ENCODE measurements at regions not wholly inside any gene's neighbourhood (a gene's known extent, or its start where the extent isn't known, plus 50 kb on each side); places are given as distances from the start of the nearest gene placed in this dataset.

GRCh38 chr1:221478050-221478949 is 263.6 kb downstream of the DUSP10 start:
- ATAC-seq (ENCODE audit: low read depth) (peak; percentile 98), DNase-seq (ENCODE audit: low spot score) (peak; percentile 48)
- H3K27me3 ChIP-seq (ENCODE audit: insufficient read depth, poor library complexity, severe bottlenecking) = no peaks in the 10 kb centered on the region
- H3K36me3 ChIP-seq (ENCODE audit: low read depth) = no peaks in the 10 kb centered on the region
- H3K4me3 ChIP-seq (ENCODE audit: severe bottlenecking) = no peak overlapping the region
- peak; percentile 80 for TF ChIP-seq CTCF (IDR thresholded peaks at IDR 0.05; ENCODE audit: poor library complexity, severe bottlenecking)
- H3K4me1 ChIP-seq (ENCODE audit: insufficient read depth, poor library complexity, severe bottlenecking) = no peaks in the 10 kb centered on the region
- H3K27ac ChIP-seq (ENCODE audit: poor library complexity, severe bottlenecking) = no peak overlapping the region
- H3K9me3 ChIP-seq (ENCODE audit: severe bottlenecking) = no peaks in the 10 kb centered on the region

- no peaks in the 10 kb centered on the region for H3K36me3 ChIP-seq (ENCODE audit: low read depth)
- no peak overlapping the region for H3K4me3 ChIP-seq (ENCODE audit: severe bottlenecking)
- H3K27me3 ChIP-seq (ENCODE audit: insufficient read depth, poor library complexity, severe bottlenecking) = no peaks in the 10 kb centered on the region
- DNase-seq (ENCODE audit: low spot score) (no peak), ATAC-seq (ENCODE audit: low read depth) (peak; percentile 88)
- no peak for TF ChIP-seq CTCF (IDR thresholded peaks at IDR 0.05; ENCODE audit: poor library complexity, severe bottlenecking)
- no peaks in the 10 kb centered on the region for H3K9me3 ChIP-seq (ENCODE audit: severe bottlenecking)
- H3K27ac ChIP-seq (ENCODE audit: poor library complexity, severe bottlenecking) = no peak overlapping the region
- H3K4me1 ChIP-seq (ENCODE audit: insufficient read depth, poor library complexity, severe bottlenecking) = no peaks in the 10 kb centered on the region
Measured at GRCh38 chr1:221487781-221488524, 253.9 kb downstream of the DUSP10 start.

GRCh38 chr1:221488550-221488949 is 253.3 kb downstream of the DUSP10 start:
- DNase-seq (ENCODE audit: low spot score) = no peak
- Histone ChIP-seq H3K9me3 (ENCODE audit: severe bottlenecking) (no peaks in the 10 kb centered on the region), H3K36me3 (ENCODE audit: low read depth) (no peaks in the 10 kb centered on the region), H3K27ac (ENCODE audit: poor library complexity, severe bottlenecking) (no peak overlapping the region), H3K4me1 (ENCODE audit: insufficient read depth, poor library complexity, severe bottlenecking) (no peaks in the 10 kb centered on the region), H3K27me3 (ENCODE audit: insufficient read depth, poor library complexity, severe bottlenecking) (no peaks in the 10 kb centered on the region), H3K4me3 (ENCODE audit: severe bottlenecking) (no peak overlapping the region)
- no peak for ATAC-seq (ENCODE audit: low read depth)
- TF ChIP-seq CTCF (IDR thresholded peaks at IDR 0.05; ENCODE audit: poor library complexity, severe bottlenecking) = no peak

- H3K27me3 ChIP-seq (ENCODE audit: insufficient read depth, poor library complexity, severe bottlenecking) = no peaks in the 10 kb centered on the region
- H3K36me3 ChIP-seq (ENCODE audit: low read depth) = no peaks in the 10 kb centered on the region
- TF ChIP-seq CTCF (IDR thresholded peaks at IDR 0.05; ENCODE audit: poor library complexity, severe bottlenecking) = no peak
- no peak overlapping the region for H3K4me3 ChIP-seq (ENCODE audit: severe bottlenecking)
- ATAC-seq (ENCODE audit: low read depth) (peak; percentile 67; the same call in 2 of the 3 replicates), DNase-seq (ENCODE audit: low spot score) (peak; percentile 48)
- no peaks in the 10 kb centered on the region for H3K4me1 ChIP-seq (ENCODE audit: insufficient read depth, poor library complexity, severe bottlenecking)
- no peak overlapping the region for H3K27ac ChIP-seq (ENCODE audit: poor library complexity, severe bottlenecking)
- H3K9me3 ChIP-seq (ENCODE audit: severe bottlenecking) = no peaks in the 10 kb centered on the region
Measured at GRCh38 chr1:221494670-221495069, 247.2 kb downstream of the DUSP10 start.

All from RWPE2 (cell line).